Esophagus squamous epithelium (tissue), 4 donors: ENCODE measurements at regions not wholly inside any gene's neighbourhood (a gene's known extent, or its start where the extent isn't known, plus 50 kb on each side); places are given as distances from the start of the nearest gene placed in this dataset.

Experiments
- CTCF ChIP-seq, 6 experiments: fragments of 450-650 bp in 4 of 6; fragments of 200-600 bp in 2 of 6; sonication (generic) in 2 of 6; IDR thresholded peaks; one replicate each; pipeline ENCODE4 v1.5.1; 2016 to 2019; ENCODE audit warnings: antibody characterized with exemption in 6 of 6, mild to moderate bottlenecking in 4 of 6, moderate library complexity in 4 of 6
- POLR2A ChIP-seq, 4 donors: fragments of 450-650 bp; IDR thresholded peaks; one replicate each; pipeline ENCODE4 v1.6.1; 2017; ENCODE audit warnings: antibody characterized with exemption in 4 of 4, mild to moderate bottlenecking in 4 of 4, moderate library complexity in 3 of 4

GRCh38 chr5:119852140-119852539 is 222.8 kb downstream of the FAM170A start:
- no peak for TF ChIP-seq CTCF (IDR thresholded peaks at IDR 0.05)
- TF ChIP-seq POLR2A (IDR thresholded peaks at IDR 0.05) = no peak
